ENCODE measurements at regions not wholly inside any gene's neighbourhood (a gene's known extent, or its start where the extent isn't known, plus 50 kb on each side); places are given as distances from the start of the nearest gene placed in this dataset.

- Histone ChIP-seq H3K4me2 (ENCODE audit: low read depth, low read length) (no peak overlapping the region), H2AFZ (ENCODE audit: low read length) (no peak overlapping the region), H3K9me2 (replicated peaks; ENCODE audit: insufficient read depth, low read length) (no peaks in the 10 kb centered on the region), H3K4me3 (ENCODE audit: low read length) (no peak overlapping the region), H3K27me3 (replicated peaks; ENCODE audit: insufficient read depth, low read length) (no peaks in the 10 kb centered on the region), H3K9ac (ENCODE audit: low read length) (no peak overlapping the region), H3K36me3 (replicated peaks; ENCODE audit: insufficient read depth, low read length) (no peaks in the 10 kb centered on the region), H3F3A (ENCODE audit: insufficient read depth, low read length) (no peaks in the 10 kb centered on the region), H3K4me1 (ENCODE audit: low read length) (no peaks in the 10 kb centered on the region), H3K9me3 (replicated peaks; ENCODE audit: insufficient read depth, low read length) (no peaks in the 10 kb centered on the region), H3K27ac (ENCODE audit: low read length) (no peak overlapping the region), H3K79me2 (ENCODE audit: low read length) (no peaks in the 10 kb centered on the region), H4K20me1 (ENCODE audit: insufficient read depth, low read length) (no peaks in the 10 kb centered on the region)
- no peak for DNase-seq
- no peak for TF ChIP-seq EZH2 (optimal IDR thresholded peaks at IDR 0.05; ENCODE audit: low read depth, low read length)
- TF ChIP-seq EZH2phosphoT487 (IDR thresholded peaks at IDR 0.05; ENCODE audit: low read length) = no peak
- TF ChIP-seq CTCF (IDR thresholded peaks at IDR 0.05; ENCODE audit: low read length) = no peak
Observed at GRCh38 chr5:112018846-112019245, 261.9 kb upstream of the NREP start.

- Histone ChIP-seq H3K36me3 (replicated peaks; ENCODE audit: insufficient read depth, low read length) (no peaks in the 10 kb centered on the region), H3K27ac (ENCODE audit: low read length) (no peak overlapping the region), H3K9ac (ENCODE audit: low read length) (no peak overlapping the region), H3K4me2 (ENCODE audit: low read depth, low read length) (no peak overlapping the region), H3K79me2 (ENCODE audit: low read length) (no peaks in the 10 kb centered on the region), H3K9me3 (replicated peaks; ENCODE audit: insufficient read depth, low read length) (no peaks in the 10 kb centered on the region), H3F3A (ENCODE audit: insufficient read depth, low read length) (no peaks in the 10 kb centered on the region), H3K27me3 (replicated peaks; ENCODE audit: insufficient read depth, low read length) (no peaks in the 10 kb centered on the region), H3K4me3 (ENCODE audit: low read length) (no peak overlapping the region), H3K9me2 (replicated peaks; ENCODE audit: insufficient read depth, low read length) (no peaks in the 10 kb centered on the region), H3K4me1 (ENCODE audit: low read length) (no peaks in the 10 kb centered on the region), H4K20me1 (ENCODE audit: insufficient read depth, low read length) (no peaks in the 10 kb centered on the region), H2AFZ (ENCODE audit: low read length) (no peak overlapping the region)
- DNase-seq = no peak
- TF ChIP-seq CTCF (IDR thresholded peaks at IDR 0.05; ENCODE audit: low read length) (no peak), EZH2 (optimal IDR thresholded peaks at IDR 0.05; ENCODE audit: low read depth, low read length) (no peak), EZH2phosphoT487 (IDR thresholded peaks at IDR 0.05; ENCODE audit: low read length) (no peak)
Observed at GRCh38 chr5:112016980-112017379, 260.0 kb upstream of the NREP start.

- Histone ChIP-seq H3F3A (ENCODE audit: insufficient read depth, low read length) (no peaks in the 10 kb centered on the region), H3K4me2 (ENCODE audit: low read depth, low read length) (no peak overlapping the region), H3K4me3 (ENCODE audit: low read length) (no peak overlapping the region), H3K9ac (ENCODE audit: low read length) (no peak overlapping the region), H3K4me1 (ENCODE audit: low read length) (no peaks in the 10 kb centered on the region), H2AFZ (ENCODE audit: low read length) (no peak overlapping the region), H3K79me2 (ENCODE audit: low read length) (no peaks in the 10 kb centered on the region), H3K9me2 (replicated peaks; ENCODE audit: insufficient read depth, low read length) (no peaks in the 10 kb centered on the region), H4K20me1 (ENCODE audit: insufficient read depth, low read length) (no peaks in the 10 kb centered on the region), H3K36me3 (replicated peaks; ENCODE audit: insufficient read depth, low read length) (no peaks in the 10 kb centered on the region), H3K27ac (ENCODE audit: low read length) (no peak overlapping the region), H3K9me3 (replicated peaks; ENCODE audit: insufficient read depth, low read length) (no peaks in the 10 kb centered on the region), H3K27me3 (replicated peaks; ENCODE audit: insufficient read depth, low read length) (no peaks in the 10 kb centered on the region)
- TF ChIP-seq CTCF (IDR thresholded peaks at IDR 0.05; ENCODE audit: low read length) (no peak), EZH2 (optimal IDR thresholded peaks at IDR 0.05; ENCODE audit: low read depth, low read length) (no peak), EZH2phosphoT487 (IDR thresholded peaks at IDR 0.05; ENCODE audit: low read length) (no peak)
- no peak for DNase-seq
Observed at GRCh38 chr5:112014783-112015395, 257.9 kb upstream of the NREP start.

Measured in MM.1S (cell line).